Kidney (tissue), 13 donors: ENCODE measurements at regions not wholly inside any gene's neighbourhood (a gene's known extent, or its start where the extent isn't known, plus 50 kb on each side); places are given as distances from the start of the nearest gene placed in this dataset.

Experiments
- DNase-seq, 5 donors: peaks; one replicate each; pipeline ENCODE4 v3.0.0-alpha.2; 2013 to 2020
- FAIRE-seq: peaks from 2 replicates; lab custom pipeline; 2012; peaks lifted over from hg19 to GRCh38; lab: Jason Lieb, UNC
- H3K27ac ChIP-seq, 2 donors: one replicate each; pipeline ENCODE4 v1.7.0; 2013; ENCODE audit warnings: low read depth in 2 of 2, low read length in 2 of 2, inconsistent platforms in 1 of 2
- H3K27me3 ChIP-seq: one replicate; pipeline ENCODE4 v1.7.1; 2013; ENCODE audit warnings: low read length, inconsistent platforms; ENCODE audit not compliant: control insufficient read depth, insufficient read depth
- H3K36me3 ChIP-seq, 3 donors: one replicate each; pipeline versions ENCODE4 v1.7.0 to v1.7.1; 2013; ENCODE audit warnings: low read length in 3 of 3, control low read depth in 1 of 3, inconsistent platforms in 1 of 3; ENCODE audit not compliant: insufficient read depth in 3 of 3, control insufficient read depth in 2 of 3
- H3K4me1 ChIP-seq, 3 donors: one replicate each; pipeline versions ENCODE4 v1.7.0 to v1.7.1; 2013; ENCODE audit warnings: low read length in 3 of 3, inconsistent platforms in 1 of 3, low read depth in 1 of 3; ENCODE audit not compliant: control insufficient read depth in 2 of 3, insufficient read depth in 2 of 3
- H3K4me3 ChIP-seq, 3 donors: one replicate each; pipeline versions ENCODE4 v1.7.0 to v1.8.1; 2013; ENCODE audit warnings: low read length in 3 of 3, control low read depth in 1 of 3, inconsistent platforms in 1 of 3
- H3K9ac ChIP-seq, 3 donors: one replicate each; pipeline versions ENCODE4 v1.7.0 to v1.7.1; 2013; ENCODE audit warnings: low read length in 3 of 3, control low read depth in 1 of 3, inconsistent platforms in 1 of 3
- H3K9me3 ChIP-seq, 3 donors: one replicate each; pipeline versions ENCODE4 v1.7.0 to v1.7.1; 2013; ENCODE audit warnings: low read length in 3 of 3, control low read depth in 1 of 3, inconsistent platforms in 1 of 3; ENCODE audit not compliant: control insufficient read depth in 2 of 3, insufficient read depth in 1 of 3
- intact Hi-C: fragments of 100-400 bp; cut with DNase I; formaldehyde crosslinking; loops from one replicate; pipeline ENCODE4 v1.11.1; 2022
- TF ChIP-seq, protein P1 (sequence below): IDR thresholded peaks from 3 replicates; pipeline ENCODE4 v1.5.1; 2012; ENCODE audit warnings: mild to moderate bottlenecking, moderate library complexity, borderline replicate concordance; ENCODE audit not compliant: insufficient read depth; ENCODE audit errors: extremely low read depth
- donor health status: control.
- donor health status: control.
- donor health status: control.
- donor health status: control.
- donor health status: control.
- donor health status: DM: yes; HTN: yes; CAD: no.
- donor health status: Normal renal cell carcinoma (clear cell type).

DNA sequence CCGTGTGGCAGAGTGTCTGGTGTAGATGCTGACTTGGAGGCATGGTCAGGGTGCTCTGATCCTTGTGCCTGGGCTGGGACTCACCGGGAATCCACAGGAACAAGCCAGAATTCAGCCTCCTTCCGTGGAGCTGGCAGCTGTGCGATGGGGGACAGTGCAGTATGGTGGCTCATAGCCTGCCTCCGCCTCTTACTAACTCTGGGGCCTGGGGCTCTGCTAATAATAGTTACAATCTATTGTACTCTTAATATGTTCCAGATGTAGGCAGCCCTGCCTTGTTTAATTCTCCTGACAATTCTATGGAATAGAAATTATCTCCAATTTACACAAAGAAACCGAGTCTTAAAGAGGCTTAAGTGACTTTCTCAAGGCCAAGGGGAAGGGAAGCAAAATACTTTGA is 77.6 kb downstream of the PCDH1 start:
- Histone ChIP-seq H3K27me3 (no peaks in the 10 kb centered on the region), H3K27ac (no peak overlapping the region), H3K9me3 (no peaks in the 10 kb centered on the region), H3K4me1 (peaks cover 0 to 6% (median 0%) of the 10 kb centered on the region in 3 donors), H3K9ac (no peak overlapping the region), H3K4me3 (no peak overlapping the region), H3K36me3 (no peaks in the 10 kb centered on the region)
- TF ChIP-seq, protein P1, sequence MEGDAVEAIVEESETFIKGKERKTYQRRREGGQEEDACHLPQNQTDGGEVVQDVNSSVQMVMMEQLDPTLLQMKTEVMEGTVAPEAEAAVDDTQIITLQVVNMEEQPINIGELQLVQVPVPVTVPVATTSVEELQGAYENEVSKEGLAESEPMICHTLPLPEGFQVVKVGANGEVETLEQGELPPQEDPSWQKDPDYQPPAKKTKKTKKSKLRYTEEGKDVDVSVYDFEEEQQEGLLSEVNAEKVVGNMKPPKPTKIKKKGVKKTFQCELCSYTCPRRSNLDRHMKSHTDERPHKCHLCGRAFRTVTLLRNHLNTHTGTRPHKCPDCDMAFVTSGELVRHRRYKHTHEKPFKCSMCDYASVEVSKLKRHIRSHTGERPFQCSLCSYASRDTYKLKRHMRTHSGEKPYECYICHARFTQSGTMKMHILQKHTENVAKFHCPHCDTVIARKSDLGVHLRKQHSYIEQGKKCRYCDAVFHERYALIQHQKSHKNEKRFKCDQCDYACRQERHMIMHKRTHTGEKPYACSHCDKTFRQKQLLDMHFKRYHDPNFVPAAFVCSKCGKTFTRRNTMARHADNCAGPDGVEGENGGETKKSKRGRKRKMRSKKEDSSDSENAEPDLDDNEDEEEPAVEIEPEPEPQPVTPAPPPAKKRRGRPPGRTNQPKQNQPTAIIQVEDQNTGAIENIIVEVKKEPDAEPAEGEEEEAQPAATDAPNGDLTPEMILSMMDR = no peak
- no peak for FAIRE-seq
- intact Hi-C loops = no loop called here
- DNase-seq = no peak

DNA sequence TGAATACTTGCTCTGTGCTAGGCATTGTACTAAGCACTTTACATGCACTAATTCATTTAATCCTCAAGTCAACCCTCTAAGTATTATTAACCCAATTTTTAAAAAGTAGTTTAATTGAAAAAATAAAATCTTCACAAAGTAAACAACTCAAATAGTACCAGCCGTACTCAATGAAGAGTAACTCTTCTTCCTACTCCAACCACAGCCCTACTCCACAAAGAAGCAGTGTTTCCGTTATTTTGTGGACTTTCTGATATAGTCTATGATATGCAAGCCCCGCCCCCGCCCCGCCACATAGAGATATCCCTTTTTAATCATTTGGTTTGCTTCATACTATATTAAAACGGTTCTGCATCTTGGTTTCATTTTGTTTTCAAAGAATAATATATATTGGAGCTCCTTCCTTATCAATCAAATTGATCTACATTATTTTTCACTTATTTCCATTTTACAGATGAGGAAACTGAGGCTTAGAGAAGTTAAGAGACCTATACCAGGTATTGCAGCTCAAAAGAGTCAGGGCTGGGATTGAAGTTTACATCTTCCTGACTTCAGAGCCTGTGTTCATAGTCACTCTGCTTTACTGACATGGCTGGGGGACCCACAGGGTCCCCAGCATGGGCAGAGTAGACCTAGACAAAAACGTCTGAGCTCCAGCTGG is 78.6 kb downstream of the PCDH1 start:
- no peaks in the 10 kb centered on the region for H3K36me3 ChIP-seq
- TF ChIP-seq, protein P1 = no peak
- DNase-seq = no peak
- H3K9ac ChIP-seq = no peak overlapping the region
- no peaks in the 10 kb centered on the region for H3K9me3 ChIP-seq
- H3K4me3 ChIP-seq = no peak overlapping the region
- H3K27ac ChIP-seq = no peak overlapping the region
- H3K27me3 ChIP-seq = no peaks in the 10 kb centered on the region
- FAIRE-seq = no peak
- H3K4me1 ChIP-seq = no peaks in the 10 kb centered on the region
- intact Hi-C loops = no loop called here

DNA sequence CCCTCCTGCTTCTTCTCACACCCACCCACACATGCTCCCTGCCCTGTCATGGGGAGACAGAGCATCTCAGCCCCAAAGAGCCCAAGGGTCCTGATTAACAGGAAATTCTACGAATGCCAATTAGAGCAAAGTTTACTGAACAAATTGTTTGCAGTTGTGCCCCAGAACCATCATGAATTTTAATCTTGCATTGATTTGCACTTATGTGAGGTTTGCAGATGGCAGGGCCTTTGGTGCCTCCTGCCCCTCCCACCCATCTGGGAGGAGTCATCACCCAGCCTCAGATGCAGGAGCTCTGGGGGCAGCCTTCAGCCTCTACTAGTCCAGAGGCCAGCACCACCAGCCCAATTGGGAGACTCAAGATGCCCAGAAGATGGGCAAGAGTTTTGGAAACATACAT is 80.8 kb downstream of the PCDH1 start:
- DNase-seq = no peak
- intact Hi-C loops = no loop called here
- Histone ChIP-seq H3K36me3 (no peaks in the 10 kb centered on the region), H3K4me3 (no peak overlapping the region), H3K9me3 (no peaks in the 10 kb centered on the region), H3K27me3 (no peaks in the 10 kb centered on the region), H3K27ac (no peak overlapping the region), H3K4me1 (no peaks in the 10 kb centered on the region), H3K9ac (no peak overlapping the region)
- FAIRE-seq = no peak
- TF ChIP-seq, protein P1 = no peak

DNA sequence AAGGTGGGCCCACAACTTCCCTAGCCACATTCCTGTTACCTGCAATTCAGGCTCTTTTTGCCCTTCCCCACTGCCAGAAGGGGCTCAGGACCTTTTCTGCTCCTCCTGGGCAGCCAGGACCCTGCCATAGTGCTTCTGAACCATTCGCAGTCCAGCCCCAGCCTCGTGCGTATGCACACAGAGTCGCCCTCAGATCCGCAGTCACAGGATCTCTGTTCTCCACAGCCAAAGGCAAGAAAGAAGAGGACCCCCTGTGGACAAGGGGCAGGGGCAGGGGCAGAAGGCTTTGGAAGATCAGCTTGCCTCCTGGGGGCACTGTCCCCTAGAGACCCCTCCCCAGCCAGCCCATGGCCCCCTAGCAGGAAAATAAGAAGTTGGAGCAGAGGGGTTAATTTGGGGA is 82.8 kb downstream of the PCDH1 start:
- Histone ChIP-seq H3K36me3 (no peaks in the 10 kb centered on the region), H3K27me3 (no peaks in the 10 kb centered on the region), H3K4me3 (no peak overlapping the region), H3K9me3 (no peaks in the 10 kb centered on the region), H3K9ac (no peak overlapping the region), H3K4me1 (no peaks in the 10 kb centered on the region), H3K27ac (no peak overlapping the region)
- DNase-seq = no peak
- FAIRE-seq = no peak
- intact Hi-C loops = no loop called here
- TF ChIP-seq, protein P1 = no peak
